HCT116 (cell line): ENCODE measurements at regions not wholly inside any gene's neighbourhood (a gene's known extent, or its start where the extent isn't known, plus 50 kb on each side); places are given as distances from the start of the nearest gene placed in this dataset.

ENCODE experiments used
- ATAC-seq: fragments of 200-7000 bp; cut with Tn5 transposase; 2 replicates; pipeline ENCODE4 v1.9.1; 2020; ENCODE audit warnings: mild to moderate bottlenecking, moderate library complexity
- BruUV-seq: library from RNA; stranded (reverse); fragments of 400-500 nt; replicated peaks from 2 replicates; lab custom pipeline; 2021; lab: Mats Ljungman, UMichigan
- CTCF ChIA-PET: fragments of 300-600 bp; sonication (Branson Sonifier 250); formaldehyde crosslinking; loops from one replicate; lab custom pipeline; 2021; ENCODE audit warnings: antibody characterized with exemption; lab: Charles Lee
- POLR2A ChIA-PET: fragments of 300-600, 350-600 bp; sonication (Branson Sonifier 250); formaldehyde crosslinking; loops from one replicate; lab custom pipeline; 2021; ENCODE audit warnings: antibody characterized with exemption; lab: Charles Lee
- RAD21 ChIA-PET, 2 experiments: fragments of 300-600 bp; sonication (Branson Sonifier 250); formaldehyde crosslinking; loops; one replicate each; lab custom pipeline; 2023; ENCODE audit warnings: low total read pairs in 2 of 2; ENCODE audit not compliant: uncharacterized antibody in 2 of 2, unreplicated experiment in 2 of 2, low non-redundant PET in 1 of 2; lab: Charles Lee
- DNase-seq: peaks from one replicate; pipeline ENCODE4 v3.0.0-alpha.2; 2010; ENCODE audit warnings: low read depth, low spot score
- H2AFZ ChIP-seq: fragments of 200-600 bp; shearing (Covaris generic), sonication (generic); 2 replicates; pipeline ENCODE4 v1.6.1; 2017; ENCODE audit warnings: low read depth, mixed run types, mixed read lengths, antibody characterized with exemption, low read length; ENCODE audit not compliant: poor library complexity, severe bottlenecking
- H3K27ac ChIP-seq: 2 replicates; pipeline ENCODE4 v1.5.1; 2012; ENCODE audit warnings: low read depth, low read length
- H3K27me3 ChIP-seq: fragments of 200-600 bp; sonication (generic); 2 replicates; pipeline ENCODE4 v1.6.1; 2016; ENCODE audit warnings: mixed run types, low read length, mixed read lengths; ENCODE audit not compliant: insufficient read depth
- H3K36me3 ChIP-seq, 2 experiments: fragments of 200-500 bp in 1 of 2; fragments of 200-600 bp in 1 of 2; sonication (Bioruptor generic) in 1 of 2; sonication (generic) in 1 of 2; 2 replicates each; pipeline versions ENCODE4 v1.5.1 to v1.6.1; 2014 to 2016; ENCODE audit warnings: low read length in 2 of 2, inconsistent platforms in 1 of 2, mixed read lengths in 1 of 2, mixed run types in 1 of 2; ENCODE audit not compliant: insufficient read depth in 2 of 2, control insufficient read depth in 1 of 2
- H3K4me1 ChIP-seq, 2 experiments: fragments of 200-600 bp in 1 of 2; sonication (generic) in 1 of 2; 2 replicates each; pipeline versions ENCODE4 v1.5.1 to v1.6.1; 2012 to 2017; ENCODE audit warnings: low read length in 2 of 2, inconsistent platforms in 1 of 2, mild to moderate bottlenecking in 1 of 2, mixed read lengths in 1 of 2, mixed run types in 1 of 2, moderate library complexity in 1 of 2; ENCODE audit not compliant: insufficient read depth in 2 of 2, control insufficient read depth in 1 of 2
- H3K4me2 ChIP-seq: fragments of 200-600 bp; sonication (generic); 2 replicates; pipeline ENCODE4 v1.6.1; 2017; ENCODE audit warnings: mixed run types, low read length, mixed read lengths
- H3K4me3 ChIP-seq, 2 experiments: fragments of 200-600 bp in 1 of 2; sonication (generic) in 1 of 2; replicated peaks in 1 of 2; 2 replicates each; pipeline ENCODE4 v1.5.1; 2011 to 2016; ENCODE audit warnings: low read length in 2 of 2, control low read depth in 1 of 2, low read depth in 1 of 2, mild to moderate bottlenecking in 1 of 2, mixed read lengths in 1 of 2, mixed run types in 1 of 2
- H3K79me2 ChIP-seq: fragments of 200-600 bp; sonication (generic); 2 replicates; pipeline ENCODE4 v1.6.1; 2017; ENCODE audit warnings: mild to moderate bottlenecking, mixed run types, low read length, moderate library complexity, mixed read lengths; ENCODE audit not compliant: insufficient read depth
- H3K9ac ChIP-seq: fragments of 200-600 bp; sonication (generic); 2 replicates; pipeline ENCODE4 v1.6.1; 2016; ENCODE audit warnings: low read length, mixed read lengths
- H3K9me2 ChIP-seq: fragments of 200-600 bp; sonication (generic), shearing (Covaris generic); 2 replicates; pipeline ENCODE4 v1.6.1; 2017; ENCODE audit warnings: mixed run types, mild to moderate bottlenecking, moderate library complexity; ENCODE audit not compliant: insufficient read depth
- H3K9me3 ChIP-seq, 2 experiments: fragments of 200-500 bp in 1 of 2; fragments of 200-600 bp in 1 of 2; sonication (Bioruptor generic) in 1 of 2; sonication (generic) in 1 of 2; 2 replicates each; pipeline ENCODE4 v1.6.1; 2014 to 2017; ENCODE audit warnings: low read length in 2 of 2, mixed read lengths in 2 of 2, inconsistent platforms in 1 of 2, low read depth in 1 of 2, mild to moderate bottlenecking in 1 of 2, mixed run types in 1 of 2, moderate library complexity in 1 of 2; ENCODE audit not compliant: control insufficient read depth in 1 of 2, insufficient read depth in 1 of 2
- H4K20me1 ChIP-seq: fragments of 200-600 bp; sonication (generic), shearing (Covaris generic); 2 replicates; pipeline ENCODE4 v1.6.1; 2017; ENCODE audit warnings: mixed run types, mild to moderate bottlenecking, moderate library complexity; ENCODE audit not compliant: insufficient read depth
- CBX3 ChIP-seq: IDR thresholded peaks from 2 replicates; pipeline ENCODE4 v1.6.1; 2012; ENCODE audit warnings: low read depth
- CTCF ChIP-seq, 3 experiments: fragments of 200-600 bp in 1 of 3; sonication (generic) in 1 of 3; IDR thresholded peaks in 2 of 3; conservative IDR thresholded peaks in 1 of 3; 2 replicates each; pipeline ENCODE4 v1.5.1; 2012 to 2017; ENCODE audit warnings: low read depth in 2 of 3, low read length in 2 of 3, antibody characterized with exemption in 1 of 3, borderline replicate concordance in 1 of 3, control low read depth in 1 of 3, mild to moderate bottlenecking in 1 of 3, mixed read lengths in 1 of 3, mixed run types in 1 of 3, moderate library complexity in 1 of 3; ENCODE audit not compliant: insufficient read depth in 1 of 3
- EGR1 ChIP-seq: IDR thresholded peaks from 2 replicates; pipeline ENCODE4 v1.6.1; 2012; ENCODE audit warnings: low read depth
- FOSL1 ChIP-seq: IDR thresholded peaks from 2 replicates; pipeline ENCODE4 v1.6.1; 2012; ENCODE audit warnings: low read depth
- JUND ChIP-seq: IDR thresholded peaks from 2 replicates; pipeline ENCODE4 v1.6.1; 2012
- TCF7L2 ChIP-seq: IDR thresholded peaks from 2 replicates; pipeline ENCODE4 v1.7.0; 2011; ENCODE audit warnings: borderline replicate concordance, inconsistent platforms; ENCODE audit not compliant: insufficient read depth, insufficient read length; ENCODE audit errors: extremely low read depth
- ZFX ChIP-seq: fragments of 450-650 bp; IDR thresholded peaks from 2 replicates; pipeline ENCODE4 v1.6.1; 2017
- intact Hi-C: fragments of 100-400 bp; cut with micrococcal nuclease; formaldehyde crosslinking; loops from 2 replicates; pipeline ENCODE4 v1.10.0; 2022
- TF ChIP-seq, protein P1 (sequence below): IDR thresholded peaks from 2 replicates; pipeline ENCODE4 v1.6.1; 2012
- TF ChIP-seq, protein P2 (sequence below): IDR thresholded peaks from 2 replicates; pipeline ENCODE4 v1.6.1; 2012

DNA sequence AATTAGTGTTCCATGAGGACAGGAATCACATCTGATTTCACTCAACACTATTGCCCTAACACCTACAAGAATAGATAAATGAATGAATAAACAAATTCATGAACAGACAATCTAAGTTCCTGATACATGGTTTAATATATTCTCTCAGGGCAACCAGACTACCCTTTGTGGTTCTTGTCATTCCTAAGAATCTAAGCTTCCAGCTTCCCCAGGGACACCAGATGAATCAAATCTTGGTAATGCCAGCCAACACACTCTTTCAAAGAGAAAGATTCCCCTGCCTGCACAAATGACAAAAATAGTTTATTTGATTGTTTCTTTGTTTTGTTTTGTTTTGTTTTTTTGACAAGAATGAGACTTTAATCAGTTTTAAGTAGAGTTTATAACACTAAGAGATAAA is 237.5 kb upstream of the CHAC2 start:
- ChIA-PET POLR2A (no interaction called here), RAD21 (no interaction called here)
- no TSS peak for BruUV-seq

More for the DNA sequence above, 237.5 kb upstream of the CHAC2 start:
- Histone ChIP-seq H3K4me3 (no peak overlapping the region), H3K4me1 (no peaks in the 10 kb centered on the region), H4K20me1 (no peaks in the 10 kb centered on the region), H3K9ac (no peak overlapping the region), H3K9me3 (no peaks in the 10 kb centered on the region; a peak in 1 of 4 replicates), H3K9me2 (no peaks in the 10 kb centered on the region), H3K27ac (no peak overlapping the region), H2AFZ (no peak overlapping the region), H3K27me3 (no peaks in the 10 kb centered on the region), H3K4me2 (no peak overlapping the region), H3K79me2 (no peaks in the 10 kb centered on the region), H3K36me3 (no peaks in the 10 kb centered on the region)
- CTCF ChIA-PET = no interaction called here
- DNase-seq (no peak), ATAC-seq (no peak)
- intact Hi-C loops = no loop called here
- TF ChIP-seq CBX3 = no peak
- no peak for TF ChIP-seq TCF7L2
- no peak for TF ChIP-seq FOSL1
- no peak for TF ChIP-seq ZFX
- TF ChIP-seq, protein P1, sequence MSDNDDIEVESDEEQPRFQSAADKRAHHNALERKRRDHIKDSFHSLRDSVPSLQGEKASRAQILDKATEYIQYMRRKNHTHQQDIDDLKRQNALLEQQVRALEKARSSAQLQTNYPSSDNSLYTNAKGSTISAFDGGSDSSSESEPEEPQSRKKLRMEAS = no peak
- no peak for TF ChIP-seq CTCF (IDR thresholded peaks at IDR 0.05 in 2 of 3, conservative IDR thresholded peaks at IDR 0.05 in 1 of 3; ENCODE audit: borderline replicate concordance in 1 of 3, insufficient read depth in 1 of 3, low read depth in 2 of 3, low read length in 2 of 3)
- TF ChIP-seq JUND = no peak
- TF ChIP-seq, protein P2, sequence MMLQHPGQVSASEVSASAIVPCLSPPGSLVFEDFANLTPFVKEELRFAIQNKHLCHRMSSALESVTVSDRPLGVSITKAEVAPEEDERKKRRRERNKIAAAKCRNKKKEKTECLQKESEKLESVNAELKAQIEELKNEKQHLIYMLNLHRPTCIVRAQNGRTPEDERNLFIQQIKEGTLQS = no peak
- TF ChIP-seq EGR1 = no peak
